ENCODE measurements at regions not wholly inside any gene's neighbourhood (a gene's known extent, or its start where the extent isn't known, plus 50 kb on each side); places are given as distances from the start of the nearest gene placed in this dataset.

DNA sequence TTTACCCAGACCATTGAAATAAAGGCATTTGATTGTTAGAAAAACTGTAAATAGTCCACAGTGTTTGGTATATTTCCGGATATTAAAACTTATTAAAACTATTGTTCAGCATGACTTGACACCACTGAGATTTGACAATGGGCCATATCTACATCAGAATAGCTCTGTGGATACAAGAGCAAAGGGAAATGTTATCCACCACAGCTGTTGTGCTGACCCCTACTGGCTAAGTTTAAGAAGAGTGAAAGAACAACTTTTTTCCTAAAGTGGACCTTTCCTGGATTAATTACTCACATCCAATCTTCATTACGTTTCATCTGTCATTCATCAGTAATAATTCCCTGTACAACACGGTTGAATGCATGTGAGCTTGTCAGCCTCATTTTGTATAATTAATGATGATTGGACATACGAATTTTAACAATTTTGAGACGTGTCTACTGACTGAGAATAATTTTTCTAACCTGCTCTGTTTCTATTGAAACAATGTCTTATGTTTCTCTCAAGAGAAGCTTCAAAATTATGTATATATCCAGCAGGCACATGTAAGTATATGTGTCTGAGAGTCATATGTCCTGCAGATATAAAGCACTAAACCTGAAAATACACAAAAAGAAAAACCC lies 1952.6 kb downstream of the MAT2B start:
- CTCF ChIA-PET, result interaction anchor here (0.6 to 1.4 kb wide), 10 partner anchors 9 to 659 kb away, joined by 3 to 5 read pairs (median 3); no protein-coding TSS in a partner anchor
- peaks cover 4% of the 10 kb centered on the region; the same call in 1 of the 2 replicates for H3K9me3 Mint-ChIP-seq
- peaks cover 20% of the 10 kb centered on the region for H3K4me1 Mint-ChIP-seq
- H3K27ac Mint-ChIP-seq, result no peak overlapping the region
- ATAC-seq, result peak; percentile 90
- peak; percentile 19 for DNase-seq (ENCODE audit: low spot score)
- peaks cover 5% of the 10 kb centered on the region; the same call in 1 of the 2 replicates for H3K36me3 Mint-ChIP-seq
- TF ChIP-seq, protein P1, sequence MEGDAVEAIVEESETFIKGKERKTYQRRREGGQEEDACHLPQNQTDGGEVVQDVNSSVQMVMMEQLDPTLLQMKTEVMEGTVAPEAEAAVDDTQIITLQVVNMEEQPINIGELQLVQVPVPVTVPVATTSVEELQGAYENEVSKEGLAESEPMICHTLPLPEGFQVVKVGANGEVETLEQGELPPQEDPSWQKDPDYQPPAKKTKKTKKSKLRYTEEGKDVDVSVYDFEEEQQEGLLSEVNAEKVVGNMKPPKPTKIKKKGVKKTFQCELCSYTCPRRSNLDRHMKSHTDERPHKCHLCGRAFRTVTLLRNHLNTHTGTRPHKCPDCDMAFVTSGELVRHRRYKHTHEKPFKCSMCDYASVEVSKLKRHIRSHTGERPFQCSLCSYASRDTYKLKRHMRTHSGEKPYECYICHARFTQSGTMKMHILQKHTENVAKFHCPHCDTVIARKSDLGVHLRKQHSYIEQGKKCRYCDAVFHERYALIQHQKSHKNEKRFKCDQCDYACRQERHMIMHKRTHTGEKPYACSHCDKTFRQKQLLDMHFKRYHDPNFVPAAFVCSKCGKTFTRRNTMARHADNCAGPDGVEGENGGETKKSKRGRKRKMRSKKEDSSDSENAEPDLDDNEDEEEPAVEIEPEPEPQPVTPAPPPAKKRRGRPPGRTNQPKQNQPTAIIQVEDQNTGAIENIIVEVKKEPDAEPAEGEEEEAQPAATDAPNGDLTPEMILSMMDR (IDR thresholded peaks at IDR 0.05), result peak; percentile 51; the same call in 1 of the 2 replicates
- no peak for TF ChIP-seq GRHL2 (CRISPR knock-in tag; IDR thresholded peaks at IDR 0.05; ENCODE audit: insufficient replicate concordance, severe bottlenecking)
- no peak for TF ChIP-seq NR1H2 (CRISPR knock-in tag; IDR thresholded peaks at IDR 0.05)
- TF ChIP-seq TEAD1 (CRISPR knock-in tag; IDR thresholded peaks at IDR 0.05), result peak; percentile 34; the same call in 1 of the 2 replicates
- TF ChIP-seq NR2C2 (CRISPR knock-in tag; IDR thresholded peaks at IDR 0.05), result no peak
- TF ChIP-seq, protein P2, sequence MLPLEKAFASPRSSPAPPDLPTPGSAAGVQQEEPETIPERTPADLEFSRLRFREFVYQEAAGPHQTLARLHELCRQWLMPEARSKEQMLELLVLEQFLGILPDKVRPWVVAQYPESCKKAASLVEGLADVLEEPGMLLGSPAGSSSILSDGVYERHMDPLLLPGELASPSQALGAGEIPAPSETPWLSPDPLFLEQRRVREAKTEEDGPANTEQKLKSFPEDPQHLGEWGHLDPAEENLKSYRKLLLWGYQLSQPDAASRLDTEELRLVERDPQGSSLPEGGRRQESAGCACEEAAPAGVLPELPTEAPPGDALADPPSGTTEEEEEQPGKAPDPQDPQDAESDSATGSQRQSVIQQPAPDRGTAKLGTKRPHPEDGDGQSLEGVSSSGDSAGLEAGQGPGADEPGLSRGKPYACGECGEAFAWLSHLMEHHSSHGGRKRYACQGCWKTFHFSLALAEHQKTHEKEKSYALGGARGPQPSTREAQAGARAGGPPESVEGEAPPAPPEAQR (CRISPR knock-in tag; IDR thresholded peaks at IDR 0.05), result no peak
- TF ChIP-seq HMGA2 (CRISPR knock-in tag; IDR thresholded peaks at IDR 0.05), result no peak
- H3K27me3 Mint-ChIP-seq (ENCODE audit: low read depth), result no peaks in the 10 kb centered on the region
- POLR2A ChIA-PET, result no interaction called here
- no peak overlapping the region for H3K4me3 Mint-ChIP-seq

DNA sequence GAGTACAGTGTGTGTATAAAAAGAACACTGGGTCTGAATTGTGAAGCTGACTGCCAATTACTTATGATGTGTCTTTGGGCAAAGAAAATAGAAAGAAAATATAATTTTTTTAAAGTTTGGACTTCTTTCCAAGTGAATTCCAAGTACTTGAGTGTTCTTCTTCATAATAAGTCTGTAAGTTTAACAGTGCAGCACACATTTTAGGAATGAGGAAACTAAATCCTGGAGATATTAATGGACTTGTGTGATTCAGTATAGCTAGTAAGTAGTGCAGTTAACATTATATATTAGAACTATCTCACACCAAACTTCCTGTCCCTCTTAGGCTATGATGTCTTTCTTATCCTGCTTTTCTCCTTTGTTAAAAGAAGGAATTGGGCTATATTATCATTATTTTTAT lies 1953.8 kb downstream of the MAT2B start:
- CTCF ChIA-PET, result no interaction called here
- no peak for ATAC-seq
- Mint-ChIP-seq H3K27me3 (ENCODE audit: low read depth) (no peaks in the 10 kb centered on the region), H3K4me1 (peaks cover 20% of the 10 kb centered on the region), H3K27ac (no peak overlapping the region), H3K36me3 (peaks cover 5% of the 10 kb centered on the region; the same call in 1 of the 2 replicates), H3K4me3 (no peak overlapping the region), H3K9me3 (peaks cover 12% of the 10 kb centered on the region)
- POLR2A ChIA-PET, result no interaction called here
- no peak for DNase-seq (ENCODE audit: low spot score)
- TF ChIP-seq, protein P3, sequence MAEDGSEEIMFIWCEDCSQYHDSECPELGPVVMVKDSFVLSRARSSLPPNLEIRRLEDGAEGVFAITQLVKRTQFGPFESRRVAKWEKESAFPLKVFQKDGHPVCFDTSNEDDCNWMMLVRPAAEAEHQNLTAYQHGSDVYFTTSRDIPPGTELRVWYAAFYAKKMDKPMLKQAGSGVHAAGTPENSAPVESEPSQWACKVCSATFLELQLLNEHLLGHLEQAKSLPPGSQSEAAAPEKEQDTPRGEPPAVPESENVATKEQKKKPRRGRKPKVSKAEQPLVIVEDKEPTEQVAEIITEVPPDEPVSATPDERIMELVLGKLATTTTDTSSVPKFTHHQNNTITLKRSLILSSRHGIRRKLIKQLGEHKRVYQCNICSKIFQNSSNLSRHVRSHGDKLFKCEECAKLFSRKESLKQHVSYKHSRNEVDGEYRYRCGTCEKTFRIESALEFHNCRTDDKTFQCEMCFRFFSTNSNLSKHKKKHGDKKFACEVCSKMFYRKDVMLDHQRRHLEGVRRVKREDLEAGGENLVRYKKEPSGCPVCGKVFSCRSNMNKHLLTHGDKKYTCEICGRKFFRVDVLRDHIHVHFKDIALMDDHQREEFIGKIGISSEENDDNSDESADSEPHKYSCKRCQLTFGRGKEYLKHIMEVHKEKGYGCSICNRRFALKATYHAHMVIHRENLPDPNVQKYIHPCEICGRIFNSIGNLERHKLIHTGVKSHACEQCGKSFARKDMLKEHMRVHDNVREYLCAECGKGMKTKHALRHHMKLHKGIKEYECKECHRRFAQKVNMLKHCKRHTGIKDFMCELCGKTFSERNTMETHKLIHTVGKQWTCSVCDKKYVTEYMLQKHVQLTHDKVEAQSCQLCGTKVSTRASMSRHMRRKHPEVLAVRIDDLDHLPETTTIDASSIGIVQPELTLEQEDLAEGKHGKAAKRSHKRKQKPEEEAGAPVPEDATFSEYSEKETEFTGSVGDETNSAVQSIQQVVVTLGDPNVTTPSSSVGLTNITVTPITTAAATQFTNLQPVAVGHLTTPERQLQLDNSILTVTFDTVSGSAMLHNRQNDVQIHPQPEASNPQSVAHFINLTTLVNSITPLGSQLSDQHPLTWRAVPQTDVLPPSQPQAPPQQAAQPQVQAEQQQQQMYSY (CRISPR knock-in tag; IDR thresholded peaks at IDR 0.05), result no peak
- TF ChIP-seq, protein P4, sequence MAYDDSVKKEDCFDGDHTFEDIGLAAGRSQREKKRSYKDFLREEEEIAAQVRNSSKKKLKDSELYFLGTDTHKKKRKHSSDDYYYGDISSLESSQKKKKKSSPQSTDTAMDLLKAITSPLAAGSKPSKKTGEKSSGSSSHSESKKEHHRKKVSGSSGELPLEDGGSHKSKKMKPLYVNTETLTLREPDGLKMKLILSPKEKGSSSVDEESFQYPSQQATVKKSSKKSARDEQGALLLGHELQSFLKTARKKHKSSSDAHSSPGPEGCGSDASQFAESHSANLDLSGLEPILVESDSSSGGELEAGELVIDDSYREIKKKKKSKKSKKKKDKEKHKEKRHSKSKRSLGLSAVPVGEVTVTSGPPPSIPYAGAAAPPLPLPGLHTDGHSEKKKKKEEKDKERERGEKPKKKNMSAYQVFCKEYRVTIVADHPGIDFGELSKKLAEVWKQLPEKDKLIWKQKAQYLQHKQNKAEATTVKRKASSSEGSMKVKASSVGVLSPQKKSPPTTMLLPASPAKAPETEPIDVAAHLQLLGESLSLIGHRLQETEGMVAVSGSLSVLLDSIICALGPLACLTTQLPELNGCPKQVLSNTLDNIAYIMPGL (CRISPR knock-in tag; IDR thresholded peaks at IDR 0.05), result no peak
- no peak for TF ChIP-seq SMAD3 (CRISPR knock-in tag; IDR thresholded peaks at IDR 0.05; ENCODE audit: borderline replicate concordance)
- TF ChIP-seq IRF2 (CRISPR knock-in tag; IDR thresholded peaks at IDR 0.05; ENCODE audit: borderline replicate concordance, low read depth), result no peak
- TF ChIP-seq ZNF232 (CRISPR knock-in tag; IDR thresholded peaks at IDR 0.05), result no peak
- no peak for TF ChIP-seq FOXK1 (CRISPR knock-in tag; IDR thresholded peaks at IDR 0.05)
- TF ChIP-seq, protein P5, sequence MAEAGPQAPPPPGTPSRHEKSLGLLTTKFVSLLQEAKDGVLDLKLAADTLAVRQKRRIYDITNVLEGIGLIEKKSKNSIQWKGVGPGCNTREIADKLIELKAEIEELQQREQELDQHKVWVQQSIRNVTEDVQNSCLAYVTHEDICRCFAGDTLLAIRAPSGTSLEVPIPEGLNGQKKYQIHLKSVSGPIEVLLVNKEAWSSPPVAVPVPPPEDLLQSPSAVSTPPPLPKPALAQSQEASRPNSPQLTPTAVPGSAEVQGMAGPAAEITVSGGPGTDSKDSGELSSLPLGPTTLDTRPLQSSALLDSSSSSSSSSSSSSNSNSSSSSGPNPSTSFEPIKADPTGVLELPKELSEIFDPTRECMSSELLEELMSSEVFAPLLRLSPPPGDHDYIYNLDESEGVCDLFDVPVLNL (CRISPR knock-in tag; IDR thresholded peaks at IDR 0.05; ENCODE audit: borderline replicate concordance, low read depth), result no peak
- TF ChIP-seq CREM (CRISPR knock-in tag; IDR thresholded peaks at IDR 0.05), result no peak
- TF ChIP-seq, protein P6, sequence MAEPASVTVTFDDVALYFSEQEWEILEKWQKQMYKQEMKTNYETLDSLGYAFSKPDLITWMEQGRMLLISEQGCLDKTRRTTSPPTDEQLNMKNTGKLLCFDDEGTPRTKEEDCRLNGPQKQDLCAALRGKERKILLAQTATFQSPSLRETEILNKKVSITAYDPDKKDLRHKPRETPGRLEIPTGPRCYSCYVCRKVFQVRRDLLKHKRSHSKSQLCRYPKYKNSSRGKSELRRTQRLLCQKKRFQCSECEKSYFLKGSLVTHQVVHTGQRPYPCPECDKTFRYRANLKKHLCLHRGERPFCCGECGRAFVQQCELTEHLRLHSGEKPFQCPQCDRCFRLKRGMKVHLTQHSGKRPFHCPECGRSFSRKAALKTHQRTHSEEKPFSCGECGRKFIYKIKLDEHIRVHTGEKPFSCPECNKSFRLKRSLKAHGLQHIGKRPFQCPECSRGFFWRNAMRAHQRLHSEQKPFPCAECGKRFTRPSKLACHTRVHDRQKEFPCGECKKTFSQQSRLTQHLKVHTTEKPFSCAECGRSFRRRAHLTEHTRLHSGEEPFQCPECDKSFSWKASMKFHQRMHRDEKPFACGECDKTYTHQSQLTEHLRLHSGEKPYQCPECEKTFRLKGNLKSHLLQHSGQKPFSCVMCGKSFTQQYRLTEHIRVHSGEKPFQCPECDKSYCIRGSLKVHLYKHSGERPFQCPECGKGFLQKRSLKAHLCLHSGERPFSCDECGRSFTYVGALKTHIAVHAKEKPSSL (CRISPR knock-in tag; conservative IDR thresholded peaks at IDR 0.05), result no peak
- no peak for TF ChIP-seq RELA (CRISPR knock-in tag; IDR thresholded peaks at IDR 0.05; ENCODE audit: borderline replicate concordance)
- TF ChIP-seq ZNF423 (CRISPR knock-in tag; IDR thresholded peaks at IDR 0.05), result no peak
- TF ChIP-seq, protein P7, sequence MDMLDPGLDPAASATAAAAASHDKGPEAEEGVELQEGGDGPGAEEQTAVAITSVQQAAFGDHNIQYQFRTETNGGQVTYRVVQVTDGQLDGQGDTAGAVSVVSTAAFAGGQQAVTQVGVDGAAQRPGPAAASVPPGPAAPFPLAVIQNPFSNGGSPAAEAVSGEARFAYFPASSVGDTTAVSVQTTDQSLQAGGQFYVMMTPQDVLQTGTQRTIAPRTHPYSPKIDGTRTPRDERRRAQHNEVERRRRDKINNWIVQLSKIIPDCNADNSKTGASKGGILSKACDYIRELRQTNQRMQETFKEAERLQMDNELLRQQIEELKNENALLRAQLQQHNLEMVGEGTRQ (CRISPR knock-in tag; IDR thresholded peaks at IDR 0.05), result no peak
- TF ChIP-seq GTF2I (CRISPR knock-in tag; conservative IDR thresholded peaks at IDR 0.05), result no peak
